A673 (cell line): ENCODE measurements at regions not wholly inside any gene's neighbourhood (a gene's known extent, or its start where the extent isn't known, plus 50 kb on each side); places are given as distances from the start of the nearest gene placed in this dataset.

Source experiments
- BruUV-seq: library from RNA; stranded (reverse); fragments of 400-500 nt; replicated peaks from 2 replicates; lab custom pipeline; 2021; lab: Mats Ljungman, UMichigan
- CTCF ChIA-PET: fragments of 300-600 bp; sonication (Branson Sonifier 250); formaldehyde crosslinking; loops from one replicate; lab custom pipeline; 2022; ENCODE audit warnings: antibody characterized with exemption; lab: Charles Lee
- POLR2A ChIA-PET: fragments of 300-600 bp; sonication (Branson Sonifier 250); formaldehyde crosslinking; loops from one replicate; lab custom pipeline; 2022; ENCODE audit warnings: antibody characterized with exemption; ENCODE audit not compliant: low non-redundant PET; lab: Charles Lee
- DNase-seq: peaks from one replicate; pipeline ENCODE4 v3.0.0-alpha.2; 2015; ENCODE audit warnings: low spot score
- H3K27ac ChIP-seq: fragments of 200-600 bp; sonication (generic); 2 replicates; pipeline ENCODE4 v1.5.1; 2016; ENCODE audit warnings: mixed run types, low read depth, mild to moderate bottlenecking, mixed read lengths, antibody characterized with exemption, low read length; ENCODE audit not compliant: poor library complexity, severe bottlenecking
- H3K27me3 ChIP-seq: fragments of 200-600 bp; sonication (generic); replicated peaks from 2 replicates; pipeline ENCODE4 v1.6.1; 2017; ENCODE audit warnings: mixed run types, low read depth, mild to moderate bottlenecking, mixed read lengths, antibody characterized with exemption, low read length; ENCODE audit not compliant: insufficient read depth, poor library complexity
- H3K36me3 ChIP-seq: fragments of 200-600 bp; sonication (generic); 2 replicates; pipeline ENCODE4 v1.6.1; 2016; ENCODE audit warnings: mixed run types, mild to moderate bottlenecking, mixed read lengths, antibody characterized with exemption, low read length; ENCODE audit not compliant: insufficient read depth, poor library complexity, severe bottlenecking
- H3K4me1 ChIP-seq: fragments of 200-600 bp; sonication (generic); 2 replicates; pipeline ENCODE4 v1.6.1; 2017; ENCODE audit warnings: mixed run types, mild to moderate bottlenecking, mixed read lengths, antibody characterized with exemption, low read length; ENCODE audit not compliant: insufficient read depth, poor library complexity, severe bottlenecking
- H3K4me3 ChIP-seq: fragments of 200-600 bp; sonication (generic); 2 replicates; pipeline ENCODE4 v1.5.1; 2016; ENCODE audit warnings: low read depth, mixed run types, mild to moderate bottlenecking, mixed read lengths, low read length; ENCODE audit not compliant: poor library complexity, severe bottlenecking
- H3K9me3 ChIP-seq: fragments of 200-600 bp; sonication (generic); 2 replicates; pipeline ENCODE4 v1.6.1; 2016; ENCODE audit warnings: mixed run types, low read depth, mild to moderate bottlenecking, mixed read lengths, antibody characterized with exemption, low read length; ENCODE audit not compliant: poor library complexity, severe bottlenecking
- CTCF ChIP-seq: fragments of 300-800, 200-600 bp; sonication (generic); conservative IDR thresholded peaks from 2 replicates; pipeline ENCODE4 v1.5.1; 2017; ENCODE audit warnings: low read depth, mild to moderate bottlenecking, antibody characterized with exemption, low read length, moderate library complexity, mixed read lengths
- EZH2 ChIP-seq: fragments of 200-600 bp; sonication (generic); IDR thresholded peaks from 2 replicates; pipeline ENCODE4 v1.6.1; 2017; ENCODE audit warnings: borderline replicate concordance, low read depth, mild to moderate bottlenecking, mixed read lengths, antibody characterized with exemption, low read length; ENCODE audit not compliant: poor library complexity, severe bottlenecking
- intact Hi-C: fragments of 100-400 bp; cut with micrococcal nuclease; formaldehyde crosslinking; loops from one replicate; pipeline ENCODE4 v1.10.0; 2022; ENCODE audit not compliant: unreplicated experiment

GRCh38 chr5:63456279-63456678 is 506.0 kb downstream of the HTR1A start:
- Histone ChIP-seq H3K9me3 (no peaks in the 10 kb centered on the region), H3K36me3 (no peaks in the 10 kb centered on the region), H3K4me3 (no peak overlapping the region), H3K27ac (no peak overlapping the region), H3K4me1 (no peaks in the 10 kb centered on the region), H3K27me3 (no peaks in the 10 kb centered on the region)
- CTCF ChIA-PET = no interaction called here
- no peak for TF ChIP-seq EZH2
- no peak for TF ChIP-seq CTCF
- no peak for DNase-seq
- no TSS peak for BruUV-seq
- intact Hi-C loops = no loop called here
- POLR2A ChIA-PET = no interaction called here

- no peaks in the 10 kb centered on the region for H3K36me3 ChIP-seq
- DNase-seq = no peak
- H3K9me3 ChIP-seq = no peaks in the 10 kb centered on the region
- TF ChIP-seq EZH2 = no peak
- no peak for TF ChIP-seq CTCF
- H3K4me3 ChIP-seq = no peak overlapping the region
- H3K27ac ChIP-seq = no peak overlapping the region
- BruUV-seq = no TSS peak
- H3K4me1 ChIP-seq = no peaks in the 10 kb centered on the region
- CTCF ChIA-PET = no interaction called here
- POLR2A ChIA-PET = no interaction called here
- intact Hi-C loops = no loop called here
- no peaks in the 10 kb centered on the region for H3K27me3 ChIP-seq
These were observed 511.1 kb downstream of the HTR1A start for GRCh38 chr5:63451188-63451587.

GRCh38 chr5:63439537-63439936 is 522.7 kb downstream of the HTR1A start:
- Histone ChIP-seq H3K4me3 (no peak overlapping the region), H3K9me3 (no peaks in the 10 kb centered on the region), H3K27me3 (no peaks in the 10 kb centered on the region), H3K36me3 (no peaks in the 10 kb centered on the region), H3K4me1 (no peaks in the 10 kb centered on the region), H3K27ac (no peak overlapping the region)
- ChIA-PET CTCF (no interaction called here), POLR2A (no interaction called here)
- no peak for DNase-seq
- intact Hi-C loops = no loop called here
- no TSS peak for BruUV-seq
- TF ChIP-seq EZH2 (no peak), CTCF (no peak)
